ENCODE measurements at regions not wholly inside any gene's neighbourhood (a gene's known extent, or its start where the extent isn't known, plus 50 kb on each side); places are given as distances from the start of the nearest gene placed in this dataset.
A peak's percentile ranks its signal among the peaks of the same experiment; 100 is the strongest.

- H3K9me3 Mint-ChIP-seq: no peaks in the 10 kb centered on the region
- TF ChIP-seq CTCF (IDR thresholded peaks at IDR 0.05): no peak
- H3K27me3 Mint-ChIP-seq (ENCODE audit: insufficient read depth): peaks cover 14% of the 10 kb centered on the region
- no peaks in the 10 kb centered on the region for H3K4me1 Mint-ChIP-seq (ENCODE audit: low read depth)
- H3K27ac Mint-ChIP-seq: no peak overlapping the region
- no peaks in the 10 kb centered on the region for H3K36me3 Mint-ChIP-seq (ENCODE audit: low read depth)
- no peak overlapping the region for H3K4me3 Mint-ChIP-seq
- no peak for DNase-seq
Observed at GRCh38 chr22:22973336-22973735, 85.7 kb downstream of the IGLL5 start.

GRCh38 chr22:22974156-22974555, 86.5 kb downstream of the IGLL5 start:
- DNase-seq: no peak
- no peaks in the 10 kb centered on the region for H3K4me1 Mint-ChIP-seq (ENCODE audit: low read depth)
- TF ChIP-seq CTCF (IDR thresholded peaks at IDR 0.05): no peak
- peaks cover 4% of the 10 kb centered on the region for H3K9me3 Mint-ChIP-seq
- H3K36me3 Mint-ChIP-seq (ENCODE audit: low read depth): no peaks in the 10 kb centered on the region
- H3K27me3 Mint-ChIP-seq (ENCODE audit: insufficient read depth): peaks cover 14% of the 10 kb centered on the region
- H3K4me3 Mint-ChIP-seq: no peak overlapping the region
- no peak overlapping the region for H3K27ac Mint-ChIP-seq

- DNase-seq: no peak
- no peaks in the 10 kb centered on the region for H3K36me3 Mint-ChIP-seq (ENCODE audit: low read depth)
- peaks cover 9% of the 10 kb centered on the region for H3K9me3 Mint-ChIP-seq
- no peaks in the 10 kb centered on the region for H3K4me1 Mint-ChIP-seq (ENCODE audit: low read depth)
- no peak overlapping the region for H3K4me3 Mint-ChIP-seq
- H3K27ac Mint-ChIP-seq: no peak overlapping the region
- TF ChIP-seq CTCF (IDR thresholded peaks at IDR 0.05): no peak
- H3K27me3 Mint-ChIP-seq (ENCODE audit: insufficient read depth): peaks cover 13% of the 10 kb centered on the region
Observed at GRCh38 chr22:22974795-22975580, 87.4 kb downstream of the IGLL5 start.

- Mint-ChIP-seq H3K9me3 (peaks cover 20% of the 10 kb centered on the region), H3K27ac (no peak overlapping the region), H3K4me3 (no peak overlapping the region), H3K36me3 (ENCODE audit: low read depth) (peaks cover 7% of the 10 kb centered on the region; the same call in 1 of the 2 replicates), H3K27me3 (ENCODE audit: insufficient read depth) (peaks cover 9% of the 10 kb centered on the region), H3K4me1 (ENCODE audit: low read depth) (no peaks in the 10 kb centered on the region)
- DNase-seq: no peak
- peak; percentile 26; the same call in 1 of the 2 replicates for TF ChIP-seq CTCF (IDR thresholded peaks at IDR 0.05)
Observed at GRCh38 chr22:22976033-22976922, 88.7 kb downstream of the IGLL5 start.

- Mint-ChIP-seq H3K36me3 (ENCODE audit: low read depth) (peaks cover 7% of the 10 kb centered on the region; the same call in 1 of the 2 replicates), H3K27me3 (ENCODE audit: insufficient read depth) (peaks cover 7% of the 10 kb centered on the region), H3K4me1 (ENCODE audit: low read depth) (no peaks in the 10 kb centered on the region), H3K27ac (no peak overlapping the region), H3K4me3 (no peak overlapping the region), H3K9me3 (peaks cover 32% of the 10 kb centered on the region)
- no peak for DNase-seq
- no peak for TF ChIP-seq CTCF (IDR thresholded peaks at IDR 0.05)
Observed at GRCh38 chr22:22977479-22978200, 90.0 kb downstream of the IGLL5 start.
